Loucy (cell line): ENCODE measurements at regions not wholly inside any gene's neighbourhood (a gene's known extent, or its start where the extent isn't known, plus 50 kb on each side); places are given as distances from the start of the nearest gene placed in this dataset.
"Not testable (repeated sequence)": the region's sequence is repeated elsewhere in the genome, so short reads cannot be mapped to it uniquely, and the experiment has no call there.

ENCODE experiments used
- CTCF ChIP-seq: fragments of 200-600 bp; sonication (generic); conservative IDR thresholded peaks from 2 replicates; pipeline ENCODE4 v1.5.1; 2014; ENCODE audit warnings: mild to moderate bottlenecking, antibody characterized with exemption, low read length
- EZH2phosphoT487 ChIP-seq: fragments of 200-600 bp; IDR thresholded peaks from 2 replicates; pipeline ENCODE4 v1.6.1; 2018; ENCODE audit warnings: antibody characterized with exemption, mild to moderate bottlenecking, moderate library complexity, borderline replicate concordance

- TF ChIP-seq CTCF, EZH2phosphoT487: not testable (repeated sequence)
Observed at GRCh38 chr17:43345515-43345914, 53.3 kb upstream of the ARL4D start.
